ENCODE measurements at regions not wholly inside any gene's neighbourhood (a gene's known extent, or its start where the extent isn't known, plus 50 kb on each side); places are given as distances from the start of the nearest gene placed in this dataset.

- TF ChIP-seq RAD21 (IDR thresholded peaks at IDR 0.05 in 1 of 2, conservative IDR thresholded peaks at IDR 0.05 in 1 of 2; ENCODE audit: low read depth in 2 of 2, low read length in 2 of 2) (no peak), RBBP5 (IDR thresholded peaks at IDR 0.05; ENCODE audit: borderline replicate concordance, low read depth, low read length) (no peak)
- TF ChIP-seq, protein P1, sequence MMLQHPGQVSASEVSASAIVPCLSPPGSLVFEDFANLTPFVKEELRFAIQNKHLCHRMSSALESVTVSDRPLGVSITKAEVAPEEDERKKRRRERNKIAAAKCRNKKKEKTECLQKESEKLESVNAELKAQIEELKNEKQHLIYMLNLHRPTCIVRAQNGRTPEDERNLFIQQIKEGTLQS (IDR thresholded peaks at IDR 0.05; ENCODE audit: insufficient read depth, low read depth, low read length) = no peak
Measured at GRCh38 chr2:15691586-15692310, 100.1 kb downstream of the DDX1 start (continued).
